AG04449 (cell line): ENCODE measurements at regions not wholly inside any gene's neighbourhood (a gene's known extent, or its start where the extent isn't known, plus 50 kb on each side); places are given as distances from the start of the nearest gene placed in this dataset.

Source experiments
- CTCF ChIA-PET: fragments of 350-600 bp; formaldehyde crosslinking; extraction: SDS; loops from one replicate; lab custom pipeline; 2021; ENCODE audit warnings: antibody characterized with exemption; lab: Yijun Ruan, JAX
- POLR2A ChIA-PET: fragments of 400-600, 350-600 bp; formaldehyde crosslinking; extraction: SDS; loops from one replicate; lab custom pipeline; 2020; ENCODE audit warnings: antibody characterized with exemption, inconsistent platforms; lab: Yijun Ruan, JAX
- DNase-seq: peaks from one replicate; pipeline ENCODE4 v3.0.0-alpha.2; 2010; ENCODE audit warnings: low read depth, low spot score
- H3K4me3 ChIP-seq: 2 replicates; pipeline ENCODE4 v1.5.1; 2011; ENCODE audit warnings: low read depth, mild to moderate bottlenecking, control low read depth, low read length
- TF ChIP-seq, protein P1 (sequence below): IDR thresholded peaks from one replicate; pipeline ENCODE4 v1.5.1; 2011; ENCODE audit warnings: mild to moderate bottlenecking, moderate library complexity, low read length, control low read depth, inconsistent platforms; ENCODE audit not compliant: insufficient read depth; ENCODE audit errors: missing control alignments

DNA sequence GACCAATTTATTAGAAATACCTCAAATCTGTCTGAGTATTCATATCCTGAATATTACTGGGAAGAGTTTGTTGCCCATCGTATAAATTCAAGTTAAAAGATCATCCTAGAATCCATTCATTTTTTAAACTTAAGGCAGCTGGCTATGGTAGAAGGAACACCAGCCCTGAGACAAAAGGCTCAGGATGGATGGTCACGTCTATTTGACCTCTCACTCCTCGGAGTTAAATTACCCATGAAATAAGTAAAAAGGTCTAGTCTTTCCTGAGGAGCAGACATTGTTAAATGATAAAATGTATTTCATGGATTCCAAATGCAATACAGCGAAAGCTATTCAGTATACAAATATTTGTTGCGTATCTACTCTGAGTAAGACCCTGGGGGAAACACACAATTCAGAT, 826.0 kb upstream of the LRATD1 start:
- no peak for DNase-seq
- ChIA-PET CTCF (no interaction called here), POLR2A (no interaction called here)
- TF ChIP-seq, protein P1, sequence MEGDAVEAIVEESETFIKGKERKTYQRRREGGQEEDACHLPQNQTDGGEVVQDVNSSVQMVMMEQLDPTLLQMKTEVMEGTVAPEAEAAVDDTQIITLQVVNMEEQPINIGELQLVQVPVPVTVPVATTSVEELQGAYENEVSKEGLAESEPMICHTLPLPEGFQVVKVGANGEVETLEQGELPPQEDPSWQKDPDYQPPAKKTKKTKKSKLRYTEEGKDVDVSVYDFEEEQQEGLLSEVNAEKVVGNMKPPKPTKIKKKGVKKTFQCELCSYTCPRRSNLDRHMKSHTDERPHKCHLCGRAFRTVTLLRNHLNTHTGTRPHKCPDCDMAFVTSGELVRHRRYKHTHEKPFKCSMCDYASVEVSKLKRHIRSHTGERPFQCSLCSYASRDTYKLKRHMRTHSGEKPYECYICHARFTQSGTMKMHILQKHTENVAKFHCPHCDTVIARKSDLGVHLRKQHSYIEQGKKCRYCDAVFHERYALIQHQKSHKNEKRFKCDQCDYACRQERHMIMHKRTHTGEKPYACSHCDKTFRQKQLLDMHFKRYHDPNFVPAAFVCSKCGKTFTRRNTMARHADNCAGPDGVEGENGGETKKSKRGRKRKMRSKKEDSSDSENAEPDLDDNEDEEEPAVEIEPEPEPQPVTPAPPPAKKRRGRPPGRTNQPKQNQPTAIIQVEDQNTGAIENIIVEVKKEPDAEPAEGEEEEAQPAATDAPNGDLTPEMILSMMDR: no peak
- no peak overlapping the region for H3K4me3 ChIP-seq

DNA sequence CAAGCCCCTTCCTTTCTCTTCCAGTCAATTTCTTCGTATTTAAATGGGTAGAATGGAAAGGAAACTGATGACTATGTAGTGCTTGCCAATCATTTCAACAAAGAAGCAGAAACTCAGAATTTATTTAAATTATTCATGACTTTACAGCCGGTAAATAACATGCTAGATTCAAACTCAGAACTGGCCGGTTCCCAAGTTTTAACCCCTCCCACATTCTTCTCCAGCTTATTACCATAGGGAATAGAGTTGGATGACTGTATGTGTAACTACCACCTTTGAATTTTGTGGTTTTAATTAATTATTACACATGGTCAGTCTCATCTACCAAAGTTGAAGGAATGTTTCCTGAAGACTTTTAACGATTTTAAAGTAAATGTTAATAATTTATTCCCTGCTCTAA, 819.3 kb upstream of the LRATD1 start:
- CTCF ChIA-PET: no interaction called here
- POLR2A ChIA-PET: no interaction called here
- TF ChIP-seq, protein P1: no peak
- no peak overlapping the region for H3K4me3 ChIP-seq
- DNase-seq: no peak

DNA sequence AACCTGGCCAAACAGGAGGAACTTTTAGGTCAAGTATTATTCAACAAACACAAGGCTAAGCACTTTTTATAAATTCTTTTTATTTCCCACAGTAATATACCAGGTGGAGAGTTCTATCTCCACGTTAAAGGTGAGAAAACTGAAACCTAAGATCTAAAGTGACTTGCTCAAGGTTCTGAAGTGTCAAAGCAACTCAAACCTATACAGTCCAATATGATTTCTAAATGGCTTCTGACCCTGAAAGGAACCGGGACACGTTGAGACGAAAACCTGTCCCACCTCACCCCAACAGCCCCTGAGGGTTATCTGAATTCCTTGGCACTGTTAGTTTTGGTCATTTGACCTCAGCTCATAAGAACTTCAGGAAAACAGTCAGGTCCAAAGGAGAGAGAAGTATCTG, 814.5 kb upstream of the LRATD1 start:
- ChIA-PET POLR2A (no interaction called here), CTCF (no interaction called here)
- no peak for DNase-seq
- no peak overlapping the region for H3K4me3 ChIP-seq
- TF ChIP-seq, protein P1: no peak

DNA sequence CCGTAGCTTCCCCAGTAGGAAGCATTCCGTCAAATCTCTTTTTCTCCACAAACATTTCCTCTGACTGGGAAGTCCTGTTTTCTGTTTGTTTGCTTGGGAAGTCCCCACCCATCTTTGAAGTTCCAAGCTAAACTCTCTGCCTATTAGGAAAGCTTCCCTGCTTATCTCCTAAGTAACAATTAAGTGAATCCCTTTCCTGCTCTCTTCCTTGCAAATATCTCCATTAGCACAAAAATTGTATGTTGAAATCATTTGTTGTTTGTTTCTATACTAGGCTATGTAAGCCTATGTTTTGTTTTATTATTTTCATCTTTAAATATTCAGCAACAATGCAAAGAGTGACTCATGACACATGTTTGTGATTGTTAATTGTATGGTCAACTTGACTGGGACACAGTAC, 812.6 kb upstream of the LRATD1 start:
- ChIA-PET POLR2A (no interaction called here), CTCF (no interaction called here)
- TF ChIP-seq, protein P1: no peak
- no peak overlapping the region for H3K4me3 ChIP-seq
- no peak for DNase-seq

DNA sequence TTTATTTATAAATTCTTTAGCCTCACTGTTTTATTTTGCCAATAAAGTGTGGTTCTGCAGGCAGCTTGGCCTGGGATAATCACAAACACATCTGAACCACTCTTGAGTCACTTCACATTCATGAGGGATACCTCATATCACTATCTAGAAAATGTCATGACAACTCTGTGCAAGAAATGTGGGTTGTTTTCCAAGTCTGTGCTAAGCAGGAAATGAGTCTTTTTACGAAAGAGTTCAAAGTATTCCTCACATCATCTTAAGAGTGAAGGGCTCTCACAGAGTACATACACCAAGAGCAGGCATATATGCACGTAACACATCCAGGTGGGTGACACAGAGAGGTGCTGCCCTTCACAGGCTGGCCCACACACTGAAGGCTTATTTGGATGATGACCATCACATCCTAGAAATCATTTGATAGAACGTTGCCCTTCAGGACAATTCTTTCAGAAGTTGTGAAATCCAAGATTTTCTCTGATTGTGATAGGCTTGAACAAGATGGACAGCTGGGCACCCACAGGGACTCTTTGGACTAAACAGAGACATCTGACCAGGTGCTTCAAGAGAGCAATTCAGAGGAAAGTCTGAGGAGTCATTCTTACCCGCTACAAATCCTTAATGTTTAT, 811.1 kb upstream of the LRATD1 start:
- TF ChIP-seq, protein P1: no peak
- CTCF ChIA-PET: no interaction called here
- H3K4me3 ChIP-seq: no peak overlapping the region
- POLR2A ChIA-PET: no interaction called here
- peak; percentile 38 for DNase-seq

DNA sequence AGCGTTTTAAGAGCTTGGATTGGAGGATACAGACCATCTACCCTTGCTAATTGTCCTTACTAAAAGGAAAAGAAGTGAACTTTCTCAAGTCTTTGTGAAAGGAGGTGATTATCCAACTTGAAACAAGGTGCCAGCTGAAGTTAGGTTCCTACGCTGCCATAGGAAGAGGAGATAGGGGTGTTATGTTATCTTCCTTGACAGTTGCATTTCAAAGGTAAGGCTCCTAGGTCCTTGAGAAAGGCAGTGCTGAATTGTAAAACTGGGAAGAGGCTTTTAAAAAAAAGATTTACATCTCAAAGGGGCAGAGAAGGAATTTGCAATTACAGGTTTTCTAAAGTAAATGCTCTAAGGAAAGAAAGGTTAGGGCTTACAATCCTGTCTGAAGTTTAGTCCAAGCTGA, 810.2 kb upstream of the LRATD1 start:
- TF ChIP-seq, protein P1: no peak
- DNase-seq: no peak
- ChIA-PET POLR2A (no interaction called here), CTCF (no interaction called here)
- no peak overlapping the region for H3K4me3 ChIP-seq
